ENCODE measurements at regions not wholly inside any gene's neighbourhood (a gene's known extent, or its start where the extent isn't known, plus 50 kb on each side); places are given as distances from the start of the nearest gene placed in this dataset.
"Not testable (repeated sequence)": the region's sequence is repeated elsewhere in the genome, so short reads cannot be mapped to it uniquely, and the experiment has no call there.

- DNase-seq = peak; percentile 71
Measured at GRCh38 chr10:113496111-113497109, 56.4 kb upstream of the HABP2 start.

- no peak for DNase-seq
Measured at GRCh38 chr10:113497198-113497597, 55.7 kb upstream of the HABP2 start.

- DNase-seq = no peak
Measured at GRCh38 chr10:113498997-113499396, 53.9 kb upstream of the HABP2 start.

DNA sequence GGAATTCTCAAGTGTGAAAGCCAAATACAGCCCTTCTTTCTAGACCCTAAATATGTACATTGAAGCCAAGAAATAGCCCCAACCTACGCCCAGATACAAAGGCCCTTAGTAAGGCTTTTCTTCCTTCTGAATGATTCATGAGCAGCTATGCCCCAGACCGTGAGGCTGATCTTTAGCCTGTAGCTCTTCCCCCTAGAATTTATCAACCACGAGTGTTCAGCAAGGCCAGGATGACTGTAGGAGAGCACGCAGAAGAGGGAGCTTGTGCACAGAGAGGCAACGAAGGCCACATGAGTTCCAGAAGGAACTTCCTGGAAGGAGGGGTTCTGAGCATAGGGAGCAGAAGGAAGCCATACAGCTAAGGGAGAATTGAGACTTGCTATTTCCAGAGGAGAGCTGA lies 53.0 kb upstream of the HABP2 start:
- DNase-seq = no peak

- not testable (repeated sequence) for DNase-seq
Measured at GRCh38 chr10:113501031-113501430, 51.8 kb upstream of the HABP2 start.

Measured in fibroblast of skin of right biceps (primary cell).